HCT116 (cell line): ENCODE measurements at regions not wholly inside any gene's neighbourhood (a gene's known extent, or its start where the extent isn't known, plus 50 kb on each side); places are given as distances from the start of the nearest gene placed in this dataset.

Experiments used
- ATAC-seq: fragments of 200-7000 bp; cut with Tn5 transposase; 2 replicates; pipeline ENCODE4 v1.9.1; 2020; ENCODE audit warnings: mild to moderate bottlenecking, moderate library complexity
- BruUV-seq: library from RNA; stranded (reverse); fragments of 400-500 nt; replicated peaks from 2 replicates; lab custom pipeline; 2021; lab: Mats Ljungman, UMichigan
- CTCF ChIA-PET: fragments of 300-600 bp; sonication (Branson Sonifier 250); formaldehyde crosslinking; loops from one replicate; lab custom pipeline; 2021; ENCODE audit warnings: antibody characterized with exemption; lab: Charles Lee
- POLR2A ChIA-PET: fragments of 300-600, 350-600 bp; sonication (Branson Sonifier 250); formaldehyde crosslinking; loops from one replicate; lab custom pipeline; 2021; ENCODE audit warnings: antibody characterized with exemption; lab: Charles Lee
- RAD21 ChIA-PET, 2 experiments: fragments of 300-600 bp; sonication (Branson Sonifier 250); formaldehyde crosslinking; loops; one replicate each; lab custom pipeline; 2023; ENCODE audit warnings: low total read pairs in 2 of 2; ENCODE audit not compliant: uncharacterized antibody in 2 of 2, unreplicated experiment in 2 of 2, low non-redundant PET in 1 of 2; lab: Charles Lee
- DNase-seq: peaks from one replicate; pipeline ENCODE4 v3.0.0-alpha.2; 2010; ENCODE audit warnings: low read depth, low spot score
- H2AFZ ChIP-seq: fragments of 200-600 bp; shearing (Covaris generic), sonication (generic); 2 replicates; pipeline ENCODE4 v1.6.1; 2017; ENCODE audit warnings: low read depth, mixed run types, mixed read lengths, antibody characterized with exemption, low read length; ENCODE audit not compliant: poor library complexity, severe bottlenecking
- H3K27ac ChIP-seq: 2 replicates; pipeline ENCODE4 v1.5.1; 2012; ENCODE audit warnings: low read depth, low read length
- H3K27me3 ChIP-seq: fragments of 200-600 bp; sonication (generic); 2 replicates; pipeline ENCODE4 v1.6.1; 2016; ENCODE audit warnings: mixed run types, low read length, mixed read lengths; ENCODE audit not compliant: insufficient read depth
- H3K36me3 ChIP-seq, 2 experiments: fragments of 200-500 bp in 1 of 2; fragments of 200-600 bp in 1 of 2; sonication (Bioruptor generic) in 1 of 2; sonication (generic) in 1 of 2; 2 replicates each; pipeline versions ENCODE4 v1.5.1 to v1.6.1; 2014 to 2016; ENCODE audit warnings: low read length in 2 of 2, inconsistent platforms in 1 of 2, mixed read lengths in 1 of 2, mixed run types in 1 of 2; ENCODE audit not compliant: insufficient read depth in 2 of 2, control insufficient read depth in 1 of 2
- H3K4me1 ChIP-seq, 2 experiments: fragments of 200-600 bp in 1 of 2; sonication (generic) in 1 of 2; 2 replicates each; pipeline versions ENCODE4 v1.5.1 to v1.6.1; 2012 to 2017; ENCODE audit warnings: low read length in 2 of 2, inconsistent platforms in 1 of 2, mild to moderate bottlenecking in 1 of 2, mixed read lengths in 1 of 2, mixed run types in 1 of 2, moderate library complexity in 1 of 2; ENCODE audit not compliant: insufficient read depth in 2 of 2, control insufficient read depth in 1 of 2
- H3K4me2 ChIP-seq: fragments of 200-600 bp; sonication (generic); 2 replicates; pipeline ENCODE4 v1.6.1; 2017; ENCODE audit warnings: mixed run types, low read length, mixed read lengths
- H3K4me3 ChIP-seq, 2 experiments: fragments of 200-600 bp in 1 of 2; sonication (generic) in 1 of 2; replicated peaks in 1 of 2; 2 replicates each; pipeline ENCODE4 v1.5.1; 2011 to 2016; ENCODE audit warnings: low read length in 2 of 2, control low read depth in 1 of 2, low read depth in 1 of 2, mild to moderate bottlenecking in 1 of 2, mixed read lengths in 1 of 2, mixed run types in 1 of 2
- H3K79me2 ChIP-seq: fragments of 200-600 bp; sonication (generic); 2 replicates; pipeline ENCODE4 v1.6.1; 2017; ENCODE audit warnings: mild to moderate bottlenecking, mixed run types, low read length, moderate library complexity, mixed read lengths; ENCODE audit not compliant: insufficient read depth
- H3K9ac ChIP-seq: fragments of 200-600 bp; sonication (generic); 2 replicates; pipeline ENCODE4 v1.6.1; 2016; ENCODE audit warnings: low read length, mixed read lengths
- H3K9me2 ChIP-seq: fragments of 200-600 bp; sonication (generic), shearing (Covaris generic); 2 replicates; pipeline ENCODE4 v1.6.1; 2017; ENCODE audit warnings: mixed run types, mild to moderate bottlenecking, moderate library complexity; ENCODE audit not compliant: insufficient read depth
- H3K9me3 ChIP-seq, 2 experiments: fragments of 200-500 bp in 1 of 2; fragments of 200-600 bp in 1 of 2; sonication (Bioruptor generic) in 1 of 2; sonication (generic) in 1 of 2; 2 replicates each; pipeline ENCODE4 v1.6.1; 2014 to 2017; ENCODE audit warnings: low read length in 2 of 2, mixed read lengths in 2 of 2, inconsistent platforms in 1 of 2, low read depth in 1 of 2, mild to moderate bottlenecking in 1 of 2, mixed run types in 1 of 2, moderate library complexity in 1 of 2; ENCODE audit not compliant: control insufficient read depth in 1 of 2, insufficient read depth in 1 of 2
- H4K20me1 ChIP-seq: fragments of 200-600 bp; sonication (generic), shearing (Covaris generic); 2 replicates; pipeline ENCODE4 v1.6.1; 2017; ENCODE audit warnings: mixed run types, mild to moderate bottlenecking, moderate library complexity; ENCODE audit not compliant: insufficient read depth
- ATF3 ChIP-seq: IDR thresholded peaks from 2 replicates; pipeline ENCODE4 v1.6.1; 2012
- ELF1 ChIP-seq: IDR thresholded peaks from 2 replicates; pipeline ENCODE4 v1.6.1; 2012; ENCODE audit warnings: low read depth, borderline replicate concordance
- POLR2AphosphoS5 ChIP-seq: IDR thresholded peaks from 2 replicates; pipeline ENCODE4 v1.6.1; 2011; ENCODE audit warnings: mild to moderate bottlenecking, low read depth, low read length, moderate library complexity
- RAD21 ChIP-seq: IDR thresholded peaks from 2 replicates; pipeline ENCODE4 v1.6.1; 2012; ENCODE audit warnings: low read depth, mild to moderate bottlenecking
- ZFX ChIP-seq: fragments of 450-650 bp; IDR thresholded peaks from 2 replicates; pipeline ENCODE4 v1.6.1; 2017
- ZNF274 ChIP-seq: fragments of 200-500 bp; sonication (Bioruptor generic); IDR thresholded peaks from 2 replicates; pipeline ENCODE4 v1.6.1; 2014; ENCODE audit warnings: mild to moderate bottlenecking, low read depth, low read length, inconsistent platforms
- intact Hi-C: fragments of 100-400 bp; cut with micrococcal nuclease; formaldehyde crosslinking; loops from 2 replicates; pipeline ENCODE4 v1.10.0; 2022
- TF ChIP-seq, protein P1 (sequence below), 3 experiments: fragments of 200-600 bp in 1 of 3; sonication (generic) in 1 of 3; IDR thresholded peaks in 2 of 3; conservative IDR thresholded peaks in 1 of 3; 2 replicates each; pipeline ENCODE4 v1.5.1; 2012 to 2017; ENCODE audit warnings: low read depth in 2 of 3, low read length in 2 of 3, antibody characterized with exemption in 1 of 3, borderline replicate concordance in 1 of 3, control low read depth in 1 of 3, mild to moderate bottlenecking in 1 of 3, mixed read lengths in 1 of 3, mixed run types in 1 of 3, moderate library complexity in 1 of 3; ENCODE audit not compliant: insufficient read depth in 1 of 3

GRCh38 chr20:59403261-59403961, 103.0 kb downstream of the EDN3 start:
- H2AFZ ChIP-seq: no peak overlapping the region
- no peak overlapping the region for H3K9ac ChIP-seq
- DNase-seq (no peak), ATAC-seq (peak; percentile 90)
- no TSS peak for BruUV-seq
- TF ChIP-seq ELF1: no peak
- TF ChIP-seq RAD21: peak; percentile 83
- TF ChIP-seq, protein P1, sequence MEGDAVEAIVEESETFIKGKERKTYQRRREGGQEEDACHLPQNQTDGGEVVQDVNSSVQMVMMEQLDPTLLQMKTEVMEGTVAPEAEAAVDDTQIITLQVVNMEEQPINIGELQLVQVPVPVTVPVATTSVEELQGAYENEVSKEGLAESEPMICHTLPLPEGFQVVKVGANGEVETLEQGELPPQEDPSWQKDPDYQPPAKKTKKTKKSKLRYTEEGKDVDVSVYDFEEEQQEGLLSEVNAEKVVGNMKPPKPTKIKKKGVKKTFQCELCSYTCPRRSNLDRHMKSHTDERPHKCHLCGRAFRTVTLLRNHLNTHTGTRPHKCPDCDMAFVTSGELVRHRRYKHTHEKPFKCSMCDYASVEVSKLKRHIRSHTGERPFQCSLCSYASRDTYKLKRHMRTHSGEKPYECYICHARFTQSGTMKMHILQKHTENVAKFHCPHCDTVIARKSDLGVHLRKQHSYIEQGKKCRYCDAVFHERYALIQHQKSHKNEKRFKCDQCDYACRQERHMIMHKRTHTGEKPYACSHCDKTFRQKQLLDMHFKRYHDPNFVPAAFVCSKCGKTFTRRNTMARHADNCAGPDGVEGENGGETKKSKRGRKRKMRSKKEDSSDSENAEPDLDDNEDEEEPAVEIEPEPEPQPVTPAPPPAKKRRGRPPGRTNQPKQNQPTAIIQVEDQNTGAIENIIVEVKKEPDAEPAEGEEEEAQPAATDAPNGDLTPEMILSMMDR (IDR thresholded peaks at IDR 0.05 in 2 of 3, conservative IDR thresholded peaks at IDR 0.05 in 1 of 3; ENCODE audit: borderline replicate concordance in 1 of 3, insufficient read depth in 1 of 3, low read depth in 2 of 3, low read length in 2 of 3): peak; percentile 57 to 96 (median 95)
- no peaks in the 10 kb centered on the region for H4K20me1 ChIP-seq
- H3K4me2 ChIP-seq: peak overlapping the region; percentile 36
- no peaks in the 10 kb centered on the region for H3K9me2 ChIP-seq
- H3K4me3 ChIP-seq: no peak overlapping the region
- intact Hi-C loops: loop anchor here (2.0 to 5.0 kb wide), 2 partner anchors 317 to 921 kb away; no protein-coding TSS in a partner anchor
- H3K79me2 ChIP-seq: no peaks in the 10 kb centered on the region
- H3K9me3 ChIP-seq: no peaks in the 10 kb centered on the region
- ChIA-PET RAD21 (no interaction called here), POLR2A (no interaction called here), CTCF (interaction anchor here (0.6 to 1.4 kb wide), 7 partner anchors 8 to 371 kb away, joined by 4 to 6 read pairs (median 5); partner anchors contain the start of gene ATP5F1E)
- peaks cover 0 to 2% of the 10 kb centered on the region in 2 experiments; a peak in 1 of 4 replicates for H3K4me1 ChIP-seq
- H3K36me3 ChIP-seq: no peaks in the 10 kb centered on the region
- no peak overlapping the region for H3K27ac ChIP-seq
- peaks cover 81% of the 10 kb centered on the region for H3K27me3 ChIP-seq

GRCh38 chr20:59403962-59404314, 103.5 kb downstream of the EDN3 start:
- Histone ChIP-seq H2AFZ (no peak overlapping the region), H3K79me2 (no peaks in the 10 kb centered on the region), H3K9me2 (no peaks in the 10 kb centered on the region), H3K27me3 (peaks cover 76% of the 10 kb centered on the region), H4K20me1 (no peaks in the 10 kb centered on the region), H3K36me3 (no peaks in the 10 kb centered on the region), H3K4me2 (peak overlapping the region; percentile 36), H3K27ac (no peak overlapping the region), H3K4me3 (no peak overlapping the region), H3K4me1 (peaks cover 0 to 2% of the 10 kb centered on the region in 2 experiments; a peak in 1 of 4 replicates), H3K9me3 (no peaks in the 10 kb centered on the region), H3K9ac (no peak overlapping the region)
- CTCF ChIA-PET: interaction anchor here (0.6 to 1.4 kb wide), 7 partner anchors 9 to 372 kb away, joined by 4 to 6 read pairs (median 5); partner anchors contain the start of gene ATP5F1E
- no peak for ATAC-seq
- RAD21 ChIA-PET: no interaction called here
- DNase-seq: no peak
- TF ChIP-seq POLR2AphosphoS5 (no peak), ZFX (no peak), ATF3 (no peak), ZNF274 (no peak), RAD21 (no peak)
- TF ChIP-seq, protein P1 (IDR thresholded peaks at IDR 0.05 in 2 of 3, conservative IDR thresholded peaks at IDR 0.05 in 1 of 3; ENCODE audit: borderline replicate concordance in 1 of 3, insufficient read depth in 1 of 3, low read depth in 2 of 3, low read length in 2 of 3): peak in 1 of 3 experiments; percentile 12; a peak in 1 of 6 replicates
- POLR2A ChIA-PET: no interaction called here
- intact Hi-C loops: loop anchor here (2.0 to 5.0 kb wide), 2 partner anchors 317 to 922 kb away; no protein-coding TSS in a partner anchor
- BruUV-seq: no TSS peak
